Astrocyte of the cerebellum (primary cell): ENCODE measurements at regions not wholly inside any gene's neighbourhood (a gene's known extent, or its start where the extent isn't known, plus 50 kb on each side); places are given as distances from the start of the nearest gene placed in this dataset.
"Not testable (repeated sequence)": the region's sequence is repeated elsewhere in the genome, so short reads cannot be mapped to it uniquely, and the experiment has no call there.

Experiments
- DNase-seq: peaks from one replicate; pipeline ENCODE4 v3.0.0-alpha.2; 2011; ENCODE audit warnings: low read depth
- H3K4me3 ChIP-seq: 2 replicates; pipeline ENCODE4 v1.5.1; 2011; ENCODE audit warnings: mild to moderate bottlenecking, low read depth, low read length, moderate library complexity
- CTCF ChIP-seq: IDR thresholded peaks from 2 replicates; pipeline ENCODE4 v1.5.1; 2012; ENCODE audit warnings: low read length, low read depth, moderate library complexity, mild to moderate bottlenecking; ENCODE audit errors: missing control alignments
- in situ Hi-C: cut with HindIII; loops from 2 replicates; pipeline ENCODE4 v1.10.0; 2017; ENCODE audit warnings: low sequenced_read_pairs

- in situ Hi-C loops, result no loop called here
- DNase-seq, result no peak
- TF ChIP-seq CTCF, result no peak
- H3K4me3 ChIP-seq, result no peak overlapping the region
These were observed 386.6 kb downstream of the KIF20B start for GRCh38 chr10:90088024-90088317.

- no peak for DNase-seq
- in situ Hi-C loops, result no loop called here
- H3K4me3 ChIP-seq, result no peak overlapping the region
- no peak for TF ChIP-seq CTCF
These were observed 388.3 kb downstream of the KIF20B start for GRCh38 chr10:90089719-90090118.

DNA sequence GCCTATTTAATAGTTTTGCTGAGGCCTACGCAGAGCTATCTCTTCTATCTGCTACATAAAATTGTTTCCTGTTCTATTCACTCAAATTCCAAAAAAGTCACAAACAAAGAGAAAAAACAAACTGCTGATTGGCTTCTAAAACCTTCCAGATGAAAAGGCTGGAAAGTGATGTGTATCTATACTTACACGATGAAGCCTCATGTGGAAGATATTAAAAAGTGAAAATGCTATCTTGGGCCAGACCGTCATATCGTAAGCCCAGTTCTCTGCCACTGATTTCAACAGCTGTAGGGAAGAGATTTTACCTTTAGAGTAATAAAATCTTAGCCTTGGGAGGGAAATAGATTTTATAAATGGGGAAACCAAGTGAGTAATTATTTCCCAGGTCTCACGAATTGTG is 394.8 kb downstream of the KIF20B start:
- H3K4me3 ChIP-seq, result no peak overlapping the region
- in situ Hi-C loops, result no loop called here
- TF ChIP-seq CTCF, result no peak
- no peak for DNase-seq

GRCh38 chr10:90107581-90107980 is 406.2 kb downstream of the KIF20B start:
- in situ Hi-C loops, H3K4me3 ChIP-seq, DNase-seq: not testable (repeated sequence)

GRCh38 chr10:90111671-90112070 is 410.3 kb downstream of the KIF20B start:
- in situ Hi-C loops, result no loop called here
- no peak for TF ChIP-seq CTCF
- no peak for DNase-seq

DNA sequence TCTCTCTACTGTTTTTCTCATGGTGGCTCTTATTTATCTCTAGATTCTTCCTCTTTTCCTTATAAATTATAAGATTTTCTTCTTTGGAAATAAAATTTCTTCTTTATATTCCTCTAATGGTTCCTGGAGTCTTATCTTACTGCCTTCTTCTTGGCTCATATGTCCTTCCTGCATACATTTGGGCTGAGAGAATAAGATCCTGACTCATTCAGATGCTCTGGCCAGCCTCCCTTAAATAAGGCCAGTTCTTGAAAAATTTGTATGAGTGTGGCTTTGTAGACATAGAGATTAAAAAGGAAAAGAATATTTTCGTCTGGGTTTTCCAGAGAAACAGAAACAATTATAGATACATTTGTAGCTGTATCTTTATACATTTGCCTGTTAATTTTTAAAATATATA is 411.3 kb downstream of the KIF20B start:
- DNase-seq, result no peak
- in situ Hi-C loops, result no loop called here

More at GRCh38 chr10:90111671-90112070, 410.3 kb downstream of the KIF20B start:
- no peak overlapping the region for H3K4me3 ChIP-seq

DNA sequence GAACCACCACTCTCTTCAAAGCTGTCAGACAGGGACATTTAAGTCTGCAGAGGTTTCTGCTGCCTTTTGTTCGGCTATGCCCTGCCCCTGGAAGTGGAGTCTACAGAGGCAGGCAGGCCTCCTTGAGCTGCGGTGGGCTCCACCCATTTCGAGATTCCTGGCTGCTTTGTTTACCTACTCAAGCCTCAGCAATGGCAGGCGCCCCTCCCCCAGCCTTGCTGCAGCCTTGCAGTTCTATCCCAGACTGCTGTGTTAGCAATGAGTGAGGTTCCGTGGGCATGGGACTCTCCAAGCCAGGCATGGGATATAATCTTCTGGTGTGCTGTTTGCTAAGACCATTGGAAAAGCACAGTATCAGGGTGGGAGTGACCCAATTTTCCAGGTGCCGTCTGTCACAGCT is 417.2 kb downstream of the KIF20B start:
- H3K4me3 ChIP-seq, in situ Hi-C loops, DNase-seq: not testable (repeated sequence)

More for the DNA sequence above, 411.3 kb downstream of the KIF20B start:
- TF ChIP-seq CTCF, result no peak
- no peak overlapping the region for H3K4me3 ChIP-seq

- DNase-seq, in situ Hi-C loops, H3K4me3 ChIP-seq: not testable (repeated sequence)
These were observed 418.4 kb downstream of the KIF20B start for GRCh38 chr10:90119631-90120280.
